SU-DHL-6 (cell line): ENCODE measurements at regions not wholly inside any gene's neighbourhood (a gene's known extent, or its start where the extent isn't known, plus 50 kb on each side); places are given as distances from the start of the nearest gene placed in this dataset.

Experiments
- H2AFZ ChIP-seq: fragments of 200-600 bp; sonication (generic); 2 replicates; pipeline ENCODE4 v1.6.1; 2014; ENCODE audit warnings: low read depth, mild to moderate bottlenecking, moderate library complexity, mixed read lengths, antibody characterized with exemption, low read length; ENCODE audit not compliant: severe bottlenecking
- H3F3A ChIP-seq: fragments of 200-600 bp; shearing (Covaris generic); 2 replicates; pipeline ENCODE4 v1.6.0; 2016; ENCODE audit warnings: antibody characterized with exemption, mild to moderate bottlenecking; ENCODE audit not compliant: insufficient read depth
- H3K27ac ChIP-seq: fragments of 200-600 bp; sonication (generic); 2 replicates; pipeline ENCODE4 v1.5.1; 2016; ENCODE audit warnings: low read depth, mild to moderate bottlenecking, low read length, moderate library complexity, mixed read lengths
- H3K27me3 ChIP-seq: fragments of 200-600 bp; sonication (generic), shearing (Covaris generic); 2 replicates; pipeline ENCODE4 v1.6.0; 2014; ENCODE audit warnings: mild to moderate bottlenecking, low read length
- H3K36me3 ChIP-seq: fragments of 200-600 bp; sonication (generic); 2 replicates; pipeline ENCODE4 v1.6.1; 2014; ENCODE audit warnings: mild to moderate bottlenecking, low read length, mixed read lengths
- H3K4me2 ChIP-seq: fragments of 300-600, 200-600 bp; shearing (Covaris generic), sonication (generic); 2 replicates; pipeline ENCODE4 v1.6.0; 2014; ENCODE audit warnings: low read length, low read depth, mild to moderate bottlenecking; ENCODE audit not compliant: poor library complexity, severe bottlenecking
- H3K4me3 ChIP-seq: fragments of 200-600 bp; sonication (generic); 2 replicates; pipeline ENCODE4 v1.5.1; 2014; ENCODE audit warnings: antibody characterized with exemption, low read length, mild to moderate bottlenecking, mixed read lengths; ENCODE audit not compliant: insufficient read depth, poor library complexity, severe bottlenecking
- H3K79me2 ChIP-seq: fragments of 200-600 bp; sonication (generic); 2 replicates; pipeline ENCODE4 v1.6.1; 2014; ENCODE audit warnings: mild to moderate bottlenecking, low read length, moderate library complexity; ENCODE audit not compliant: insufficient read depth
- H3K9ac ChIP-seq: fragments of 200-600 bp; sonication (generic); 2 replicates; pipeline ENCODE4 v1.7.0; 2014; ENCODE audit warnings: mild to moderate bottlenecking, low read length
- H3K9me2 ChIP-seq: fragments of 200-600 bp; sonication (generic); replicated peaks from 2 replicates; pipeline ENCODE4 v1.6.1; 2014; ENCODE audit warnings: low read length; ENCODE audit not compliant: insufficient read depth
- H3K9me3 ChIP-seq: fragments of 200-600 bp; sonication (generic); 2 replicates; pipeline ENCODE4 v1.6.1; 2014; ENCODE audit warnings: low read length, mixed read lengths; ENCODE audit not compliant: insufficient read depth
- H4K20me1 ChIP-seq: fragments of 200-600 bp; sonication (generic); 2 replicates; pipeline ENCODE4 v1.6.1; 2014; ENCODE audit warnings: low read depth, mild to moderate bottlenecking, antibody characterized with exemption, low read length, moderate library complexity, mixed read lengths
- CTCF ChIP-seq: fragments of 200-600 bp; sonication (generic); IDR thresholded peaks from one replicate; pipeline ENCODE4 v1.5.1; 2017; ENCODE audit warnings: antibody characterized with exemption, mild to moderate bottlenecking, low read length, moderate library complexity; ENCODE audit not compliant: insufficient read depth, poor library complexity, severe bottlenecking
- EZH2phosphoT487 ChIP-seq: fragments of 200-600 bp; sonication (generic), shearing (Covaris generic); conservative IDR thresholded peaks from 2 replicates; pipeline ENCODE4 v1.6.1; 2018; ENCODE audit warnings: mild to moderate bottlenecking, antibody characterized with exemption, low read length, moderate library complexity, mixed read lengths

GRCh38 chr15:85925649-85926237 lies 131.0 kb upstream of the KLHL25 start:
- Histone ChIP-seq H3K79me2 (no peaks in the 10 kb centered on the region), H3K9me2 (no peaks in the 10 kb centered on the region), H3K4me2 (no peak overlapping the region), H3K9ac (no peak overlapping the region), H3K9me3 (no peaks in the 10 kb centered on the region), H3K36me3 (no peaks in the 10 kb centered on the region), H3K27ac (no peak overlapping the region), H3K27me3 (no peaks in the 10 kb centered on the region), H2AFZ (no peak overlapping the region), H3K4me3 (no peak overlapping the region), H4K20me1 (no peaks in the 10 kb centered on the region), H3F3A (no peaks in the 10 kb centered on the region)
- TF ChIP-seq CTCF (no peak), EZH2phosphoT487 (no peak)

GRCh38 chr15:85926834-85927233 lies 132.1 kb upstream of the KLHL25 start:
- no peaks in the 10 kb centered on the region for H3K9me2 ChIP-seq
- no peaks in the 10 kb centered on the region for H3K27me3 ChIP-seq
- no peaks in the 10 kb centered on the region for H3K79me2 ChIP-seq
- no peak overlapping the region for H3K9ac ChIP-seq
- no peak overlapping the region for H3K4me2 ChIP-seq
- no peaks in the 10 kb centered on the region for H3K9me3 ChIP-seq
- no peak overlapping the region for H3K27ac ChIP-seq
- no peak overlapping the region for H3K4me3 ChIP-seq
- no peaks in the 10 kb centered on the region for H3K36me3 ChIP-seq
- TF ChIP-seq EZH2phosphoT487 (no peak), CTCF (no peak)
- H3F3A ChIP-seq, result no peaks in the 10 kb centered on the region
- no peak overlapping the region for H2AFZ ChIP-seq
- no peaks in the 10 kb centered on the region for H4K20me1 ChIP-seq

GRCh38 chr15:85927931-85928537 lies 133.3 kb upstream of the KLHL25 start:
- Histone ChIP-seq H3K9me3 (no peaks in the 10 kb centered on the region), H3F3A (no peaks in the 10 kb centered on the region), H4K20me1 (no peaks in the 10 kb centered on the region), H3K4me3 (no peak overlapping the region), H3K4me2 (no peak overlapping the region), H3K9ac (no peak overlapping the region), H3K36me3 (no peaks in the 10 kb centered on the region), H2AFZ (no peak overlapping the region), H3K27ac (no peak overlapping the region), H3K79me2 (no peaks in the 10 kb centered on the region), H3K9me2 (no peaks in the 10 kb centered on the region), H3K27me3 (no peaks in the 10 kb centered on the region)
- TF ChIP-seq EZH2phosphoT487, result no peak
- no peak for TF ChIP-seq CTCF
